Endodermal cell (in vitro differentiated cells): ENCODE measurements at regions not wholly inside any gene's neighbourhood (a gene's known extent, or its start where the extent isn't known, plus 50 kb on each side); places are given as distances from the start of the nearest gene placed in this dataset.

Experiments
- DNase-seq: peaks from one replicate; pipeline ENCODE4 v3.0.0-alpha.2; 2017
- H3K27ac ChIP-seq: 2 replicates; pipeline ENCODE4 v1.5.1; 2013; ENCODE audit warnings: mild to moderate bottlenecking, low read depth, low read length, moderate library complexity
- H3K27me3 ChIP-seq: 2 replicates; pipeline ENCODE4 v1.6.1; 2013; ENCODE audit warnings: mild to moderate bottlenecking, low read length, moderate library complexity; ENCODE audit not compliant: insufficient read depth, control insufficient read depth, poor library complexity, severe bottlenecking
- H3K36me3 ChIP-seq: 2 replicates; pipeline ENCODE4 v1.7.0; 2013; ENCODE audit warnings: mild to moderate bottlenecking, low read length, moderate library complexity; ENCODE audit not compliant: control insufficient read depth, insufficient read depth
- H3K4me1 ChIP-seq: one replicate; pipeline ENCODE4 v1.7.0; 2013; ENCODE audit warnings: low read length; ENCODE audit not compliant: control insufficient read depth, insufficient read depth
- H3K4me3 ChIP-seq: 2 replicates; pipeline ENCODE4 v1.5.1; 2013; ENCODE audit warnings: mild to moderate bottlenecking, low read length, moderate library complexity
- H3K9ac ChIP-seq: 2 replicates; pipeline ENCODE4 v1.6.1; 2013; ENCODE audit warnings: mild to moderate bottlenecking, low read length, moderate library complexity; ENCODE audit not compliant: poor library complexity, severe bottlenecking; ENCODE audit errors: extremely low read depth
- H3K9me3 ChIP-seq: 2 replicates; pipeline ENCODE4 v1.6.1; 2013; ENCODE audit warnings: mild to moderate bottlenecking, low read length, moderate library complexity; ENCODE audit not compliant: control insufficient read depth
- H3K27ac Mint-ChIP-seq: 2 replicates; pipeline ENCODE4 v1.8.0; 2020; ENCODE audit warnings: mixed read lengths
- H3K27me3 Mint-ChIP-seq: 2 replicates; pipeline ENCODE4 v1.8.0; 2021; ENCODE audit warnings: mild to moderate bottlenecking, mixed read lengths; ENCODE audit not compliant: insufficient read depth
- H3K36me3 Mint-ChIP-seq: 2 replicates; pipeline ENCODE4 v1.8.0; 2020; ENCODE audit warnings: low read depth, mixed read lengths
- H3K4me1 Mint-ChIP-seq: 2 replicates; pipeline ENCODE4 v1.8.0; 2020; ENCODE audit warnings: mixed read lengths
- H3K4me3 Mint-ChIP-seq: 2 replicates; pipeline ENCODE4 v1.8.0; 2020; ENCODE audit warnings: mild to moderate bottlenecking, moderate library complexity, mixed read lengths
- H3K9me3 Mint-ChIP-seq: 2 replicates; pipeline ENCODE4 v1.8.0; 2020; ENCODE audit warnings: mild to moderate bottlenecking, mixed read lengths
- CTCF ChIP-seq: fragments of 200-600 bp; sonication (generic); conservative IDR thresholded peaks from 2 replicates; pipeline ENCODE4 v1.5.0; 2021; ENCODE audit warnings: antibody characterized with exemption, mild to moderate bottlenecking
- WGBS, 2 experiments: methylation state at CpG; one replicate each; pipeline versions ENCODE4 v1.1.5 to v1.1.7; 2013; ENCODE audit warnings: missing lambda C conversion rate in 2 of 2, mixed read lengths in 1 of 2; ENCODE audit not compliant: insufficient coverage in 1 of 2, insufficient read length in 1 of 2; 5-methylcytosine and 5-hydroxymethylcytosine counted together

GRCh38 chr2:101583861-101584260 is 108.9 kb upstream of the RFX8 start:
- Histone ChIP-seq H3K9me3 (no peaks in the 10 kb centered on the region), H3K27me3 (no peaks in the 10 kb centered on the region), H3K4me3 (no peak overlapping the region), H3K36me3 (no peaks in the 10 kb centered on the region), H3K9ac (no peak overlapping the region), H3K27ac (no peak overlapping the region), H3K4me1 (no peaks in the 10 kb centered on the region)
- Mint-ChIP-seq H3K36me3 (no peaks in the 10 kb centered on the region), H3K9me3 (peaks cover 2% of the 10 kb centered on the region), H3K4me1 (no peaks in the 10 kb centered on the region), H3K27me3 (peaks cover 4% of the 10 kb centered on the region), H3K4me3 (no peak overlapping the region), H3K27ac (no peak overlapping the region)
- no peak for TF ChIP-seq CTCF
- DNase-seq: no peak

GRCh38 chr2:101581675-101582299 is 106.9 kb upstream of the RFX8 start:
- H3K27ac Mint-ChIP-seq: no peak overlapping the region
- no peak overlapping the region for H3K9ac ChIP-seq
- no peak for TF ChIP-seq CTCF
- H3K36me3 Mint-ChIP-seq: no peaks in the 10 kb centered on the region
- H3K27me3 Mint-ChIP-seq: peaks cover 4% of the 10 kb centered on the region
- peaks cover 3% of the 10 kb centered on the region for H3K4me1 ChIP-seq
- no peaks in the 10 kb centered on the region for H3K27me3 ChIP-seq
- H3K36me3 ChIP-seq: no peaks in the 10 kb centered on the region
- DNase-seq: no peak
- H3K4me1 Mint-ChIP-seq: peaks cover 6% of the 10 kb centered on the region
- peaks cover 2% of the 10 kb centered on the region for H3K9me3 Mint-ChIP-seq
- 96% methylated on average over 3 to 7 of the region's 7 CpGs for WGBS, 2 experiments
- no peak overlapping the region for H3K4me3 ChIP-seq
- no peak overlapping the region for H3K27ac ChIP-seq
- H3K9me3 ChIP-seq: no peaks in the 10 kb centered on the region
- H3K4me3 Mint-ChIP-seq: no peak overlapping the region

GRCh38 chr2:101580528-101580927 is 105.6 kb upstream of the RFX8 start:
- no peak overlapping the region for H3K4me3 ChIP-seq
- no peaks in the 10 kb centered on the region for H3K9me3 ChIP-seq
- no peak for TF ChIP-seq CTCF
- Mint-ChIP-seq H3K9me3 (peaks cover 2% of the 10 kb centered on the region), H3K4me1 (peaks cover 6% of the 10 kb centered on the region), H3K27me3 (peaks cover 10% of the 10 kb centered on the region), H3K27ac (no peak overlapping the region), H3K36me3 (no peaks in the 10 kb centered on the region), H3K4me3 (no peak overlapping the region)
- H3K27me3 ChIP-seq: no peaks in the 10 kb centered on the region
- peaks cover 3% of the 10 kb centered on the region for H3K4me1 ChIP-seq
- WGBS, 2 experiments: 89 to 94% methylated on average over 3 to 5 of the region's 5 CpGs
- H3K9ac ChIP-seq: no peak overlapping the region
- H3K27ac ChIP-seq: no peak overlapping the region
- no peak for DNase-seq
- no peaks in the 10 kb centered on the region for H3K36me3 ChIP-seq
